LNCAP (cell line): ENCODE measurements at regions not wholly inside any gene's neighbourhood (a gene's known extent, or its start where the extent isn't known, plus 50 kb on each side); places are given as distances from the start of the nearest gene placed in this dataset.

Experiments
- CTCF ChIP-seq: fragments of 450-650 bp; IDR thresholded peaks from 2 replicates; pipeline ENCODE4 v1.5.1; 2017; ENCODE audit warnings: mild to moderate bottlenecking

GRCh38 chr2:41142478-41142877 is 690.6 kb upstream of the SLC8A1 start:
- no peak for TF ChIP-seq CTCF

GRCh38 chr2:41145066-41145465 is 693.2 kb upstream of the SLC8A1 start:
- TF ChIP-seq CTCF, result no peak

DNA sequence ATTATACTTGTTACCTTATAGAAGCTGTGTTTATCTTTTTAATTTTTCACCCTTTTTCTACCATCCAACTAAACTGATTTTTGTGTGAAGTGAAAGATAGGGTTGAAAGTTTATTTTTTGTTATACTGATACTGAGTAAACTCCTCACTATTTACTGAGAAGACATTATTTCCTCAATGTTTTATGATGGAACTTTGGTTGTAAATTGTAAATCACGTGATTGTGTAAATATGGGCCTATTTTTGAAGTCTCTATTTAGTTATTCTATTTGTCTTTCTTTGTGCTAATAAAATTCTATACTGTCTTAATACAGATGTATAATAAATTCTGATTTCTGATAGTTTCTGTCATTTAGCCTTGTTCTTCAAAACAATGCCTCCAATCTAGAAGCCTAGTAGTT is 697.2 kb upstream of the SLC8A1 start:
- no peak for TF ChIP-seq CTCF

DNA sequence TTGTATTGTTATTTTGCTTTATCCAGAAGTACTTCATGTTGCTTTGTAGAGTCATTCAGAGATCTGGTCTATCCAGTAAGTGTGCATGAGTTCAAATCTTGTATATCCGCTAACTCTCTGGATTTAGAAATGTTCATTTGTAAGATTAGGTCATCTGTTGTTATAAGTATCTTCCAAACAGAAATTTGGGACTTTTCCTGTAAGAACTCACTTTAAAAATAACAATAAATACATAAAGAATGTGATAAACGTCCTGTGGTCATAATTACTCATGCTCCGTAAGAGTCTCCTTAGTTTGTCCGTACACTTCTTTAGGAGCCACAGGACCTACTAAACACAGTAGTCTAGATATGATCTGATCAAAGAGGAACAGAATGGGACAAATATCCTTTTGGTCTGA is 699.9 kb upstream of the SLC8A1 start:
- no peak for TF ChIP-seq CTCF

- TF ChIP-seq CTCF, result no peak
Observed at GRCh38 chr2:41152318-41152717, 700.4 kb upstream of the SLC8A1 start.

- no peak for TF ChIP-seq CTCF
Observed at GRCh38 chr2:41160439-41160838, 708.5 kb upstream of the SLC8A1 start.

- no peak for TF ChIP-seq CTCF
Observed at GRCh38 chr2:41167014-41167413, 715.1 kb upstream of the SLC8A1 start.

GRCh38 chr2:41169744-41170143 is 717.9 kb upstream of the SLC8A1 start:
- TF ChIP-seq CTCF, result no peak
